ENCODE measurements at regions not wholly inside any gene's neighbourhood (a gene's known extent, or its start where the extent isn't known, plus 50 kb on each side); places are given as distances from the start of the nearest gene placed in this dataset.
"Not testable (repeated sequence)": the region's sequence is repeated elsewhere in the genome, so short reads cannot be mapped to it uniquely, and the experiment has no call there.

GRCh38 chr2:83359336-83359735 is 1099.7 kb downstream of the SUCLG1 start:
- DNase-seq = no peak

GRCh38 chr2:83342860-83343329 is 1116.2 kb downstream of the SUCLG1 start:
- DNase-seq = peak; percentile 2

DNA sequence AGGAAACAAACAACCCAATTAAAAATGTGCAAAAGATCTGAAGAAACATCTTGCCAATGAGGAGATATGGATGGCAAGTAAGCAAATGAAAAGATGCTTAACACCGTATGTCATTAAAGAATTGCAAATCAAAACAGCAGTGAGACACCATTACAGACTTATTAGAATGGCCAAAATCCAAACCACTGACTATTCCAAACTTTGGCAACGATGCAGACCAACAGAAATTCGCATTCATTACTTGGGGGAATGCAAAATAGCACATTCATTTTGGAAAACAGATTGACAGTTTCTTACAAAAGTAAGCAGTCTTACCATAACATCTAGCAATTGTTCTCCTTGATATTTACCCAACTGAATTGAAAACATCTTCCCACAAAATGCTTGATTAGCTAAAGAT is 1118.7 kb downstream of the SUCLG1 start:
- DNase-seq = peak; percentile 4

- not testable (repeated sequence) for DNase-seq
Observed at GRCh38 chr2:83339942-83340341, 1119.1 kb downstream of the SUCLG1 start.

DNA sequence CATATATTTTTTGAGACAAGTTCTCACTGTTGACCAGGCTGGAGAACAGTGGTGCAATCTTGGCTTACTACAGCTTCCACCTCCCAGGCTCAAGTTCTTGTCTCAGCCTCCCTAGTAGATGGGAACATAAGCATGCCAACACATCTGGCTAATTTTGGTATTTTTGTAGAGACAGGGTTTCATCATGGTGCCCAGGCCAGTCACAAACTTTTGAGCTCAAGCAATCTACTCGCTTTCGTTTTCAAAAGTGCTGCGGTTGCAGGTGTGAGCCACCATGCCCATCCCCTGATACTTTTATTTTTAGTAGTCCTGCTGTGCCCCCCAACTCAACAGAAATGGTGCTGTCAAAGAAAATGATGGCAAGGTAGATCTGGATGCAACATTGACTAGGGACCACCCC is 1127.3 kb downstream of the SUCLG1 start:
- no peak for DNase-seq

GRCh38 chr2:83323038-83323437 is 1136.0 kb downstream of the SUCLG1 start:
- DNase-seq = no peak

DNA sequence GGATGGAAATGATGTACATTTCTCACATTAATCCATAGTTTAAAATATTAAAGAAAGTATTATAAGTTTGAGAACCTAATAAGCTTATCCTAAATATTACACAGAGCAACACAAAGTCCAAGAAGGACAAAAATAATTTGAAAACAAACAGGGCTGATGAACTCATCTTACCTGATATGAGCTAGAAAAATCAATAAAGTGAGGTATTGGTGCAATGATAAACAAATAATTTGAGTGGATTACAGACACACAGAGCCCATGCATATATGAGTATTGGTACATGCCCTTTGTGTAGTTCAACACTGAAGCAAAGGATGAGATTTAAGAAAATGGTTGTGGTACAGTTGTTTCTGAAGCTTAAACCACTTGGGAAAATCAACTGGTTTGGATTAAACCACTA is 1139.0 kb downstream of the SUCLG1 start:
- DNase-seq = no peak

- no peak for DNase-seq
Observed at GRCh38 chr2:83305758-83306378, 1153.2 kb downstream of the SUCLG1 start.

- DNase-seq = no peak
Observed at GRCh38 chr2:83291083-83291482, 1168.0 kb downstream of the SUCLG1 start.

DNA sequence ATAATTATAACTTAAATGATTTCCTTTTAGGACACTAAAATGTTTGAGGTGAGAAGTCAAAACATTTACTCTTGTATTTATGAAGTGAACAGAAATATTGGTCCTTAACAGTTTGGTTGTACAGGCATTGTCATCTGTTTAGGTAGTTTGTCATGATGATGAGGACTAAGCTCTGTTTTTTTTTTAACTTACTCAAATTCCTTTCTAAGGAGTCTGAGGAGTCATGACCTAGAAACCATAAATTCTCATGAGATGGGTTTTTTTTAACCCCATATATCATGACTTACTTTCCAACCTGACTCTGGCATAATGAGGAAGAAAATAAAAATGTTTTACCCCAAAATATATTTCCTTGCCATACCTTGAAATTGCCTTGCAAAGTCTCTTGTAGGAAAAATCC is 1176.2 kb downstream of the SUCLG1 start:
- no peak for DNase-seq

DNA sequence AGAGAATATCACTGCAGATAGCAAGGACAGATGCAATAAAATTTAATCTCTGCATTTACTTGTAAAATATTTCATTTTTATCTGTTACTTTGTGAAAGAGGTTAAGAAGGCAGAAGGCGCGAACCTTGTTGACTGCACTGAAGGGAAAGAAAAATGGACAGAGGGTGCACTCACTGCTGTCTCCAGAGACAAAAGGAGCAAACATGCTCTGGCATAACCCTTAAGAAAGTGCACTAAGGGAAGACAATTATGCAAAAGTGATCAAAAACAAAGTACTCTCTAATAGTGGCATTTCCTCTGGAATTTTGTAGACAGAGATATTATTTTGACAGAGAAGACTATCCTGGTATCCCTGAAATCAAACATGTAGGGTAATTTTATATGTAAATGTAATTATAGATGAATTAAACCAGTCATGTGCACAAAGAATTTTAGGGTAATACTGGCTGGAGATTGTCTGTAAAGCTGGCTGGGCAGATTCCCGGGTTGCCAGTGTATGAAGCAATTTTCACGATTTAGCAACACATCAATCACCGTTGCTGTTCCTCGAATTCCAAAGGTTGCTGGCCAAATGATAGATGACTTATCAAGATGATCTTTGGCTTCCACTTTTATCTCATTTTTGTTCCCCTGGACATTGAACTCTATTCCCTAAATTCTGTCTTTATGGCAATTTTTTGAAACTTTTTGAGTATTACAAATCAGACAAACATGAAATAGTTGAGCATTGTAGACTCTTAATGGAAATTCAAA is 1176.9 kb downstream of the SUCLG1 start:
- DNase-seq = no peak

DNA sequence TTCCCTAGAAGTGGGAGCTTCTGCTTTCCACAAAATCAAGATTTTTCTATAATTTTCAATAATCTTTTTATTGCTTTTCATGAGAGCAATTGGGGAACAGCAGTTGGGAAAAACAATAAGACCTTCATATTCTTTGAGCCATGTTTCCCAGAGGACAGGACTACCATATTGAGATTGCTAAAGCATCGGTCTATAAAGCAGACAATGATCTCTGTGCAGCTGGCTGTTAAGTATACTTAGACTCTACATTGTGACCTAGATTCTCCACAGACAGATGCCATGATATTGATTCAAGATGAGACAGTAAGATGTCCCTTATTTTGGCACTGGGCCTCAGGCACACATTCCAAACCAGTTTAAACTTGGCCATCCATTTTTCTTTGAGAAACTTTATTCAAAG is 1178.7 kb downstream of the SUCLG1 start:
- no peak for DNase-seq

- DNase-seq = no peak
Observed at GRCh38 chr2:83273322-83273721, 1185.8 kb downstream of the SUCLG1 start.

DNA sequence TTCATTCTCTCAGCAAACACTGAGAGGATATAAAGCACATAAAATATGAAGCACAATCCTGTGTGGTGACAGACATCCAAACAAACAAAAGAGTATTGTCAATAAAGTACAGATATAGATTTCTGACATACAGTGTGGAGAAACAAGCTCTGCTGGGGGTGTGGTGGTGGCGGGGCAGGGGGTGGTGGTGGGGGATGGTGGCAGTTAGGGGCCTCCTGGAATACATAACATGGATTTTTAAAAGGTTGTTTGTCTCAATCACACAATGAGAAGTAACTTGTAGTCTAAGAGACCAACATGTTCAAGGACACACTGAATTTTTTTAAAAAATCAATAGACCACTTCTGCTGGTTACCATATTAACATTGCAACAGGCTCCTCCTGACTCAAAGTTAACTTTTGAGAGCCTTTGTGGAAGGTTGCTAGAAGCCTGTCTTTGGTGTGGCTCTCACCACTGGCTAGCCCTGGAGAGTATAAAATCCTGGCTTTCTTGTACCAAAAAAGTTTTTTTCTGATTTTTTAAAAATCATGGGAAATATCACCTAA is 1197.4 kb downstream of the SUCLG1 start:
- DNase-seq = no peak

- no peak for DNase-seq
Observed at GRCh38 chr2:83253848-83254247, 1205.2 kb downstream of the SUCLG1 start.

GRCh38 chr2:83251321-83251872 is 1207.7 kb downstream of the SUCLG1 start:
- DNase-seq = no peak

GRCh38 chr2:83245806-83246537 is 1213.1 kb downstream of the SUCLG1 start:
- not testable (repeated sequence) for DNase-seq

DNA sequence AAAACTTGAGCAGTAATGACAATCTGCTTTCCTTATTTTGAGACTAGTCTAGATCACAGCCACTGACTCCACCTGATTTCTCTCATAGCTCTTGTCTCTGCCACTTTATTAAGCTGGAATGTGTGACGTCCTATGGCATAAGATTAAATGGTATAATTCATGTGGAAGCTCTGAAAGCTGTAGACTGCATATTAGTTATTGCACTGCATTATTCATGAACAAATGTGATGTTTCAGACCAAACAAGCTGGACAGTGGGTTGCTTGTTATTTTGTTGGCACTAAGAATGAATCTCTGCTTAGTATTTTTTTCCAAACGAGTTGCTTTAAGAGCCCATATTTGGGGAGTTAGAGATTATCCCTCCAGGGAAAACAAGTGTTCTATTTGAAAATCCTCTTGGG is 1218.5 kb downstream of the SUCLG1 start:
- no peak for DNase-seq

- no peak for DNase-seq
Observed at GRCh38 chr2:83238111-83238510, 1221.0 kb downstream of the SUCLG1 start.

DNA sequence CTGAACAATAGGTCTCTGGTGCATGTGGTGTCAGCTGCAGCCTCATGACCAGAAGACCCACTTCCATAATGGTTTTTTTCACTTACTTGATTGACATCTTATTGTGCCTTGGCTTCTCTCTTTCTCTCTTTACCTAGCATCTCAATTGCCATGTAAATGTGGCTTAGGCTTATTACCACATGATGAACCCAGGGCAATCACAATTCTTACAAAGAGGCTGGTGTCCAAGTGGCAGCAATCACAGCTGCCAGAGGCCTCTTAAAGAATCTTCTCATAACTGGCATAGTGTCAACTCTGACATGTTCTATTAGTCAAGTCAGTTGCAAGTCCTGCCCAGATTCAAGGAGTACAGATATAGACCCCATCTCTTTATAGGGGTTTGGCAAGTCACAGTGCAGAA is 1224.8 kb downstream of the SUCLG1 start:
- no peak for DNase-seq

- DNase-seq = no peak
Observed at GRCh38 chr2:83233781-83234180, 1225.3 kb downstream of the SUCLG1 start.

DNA sequence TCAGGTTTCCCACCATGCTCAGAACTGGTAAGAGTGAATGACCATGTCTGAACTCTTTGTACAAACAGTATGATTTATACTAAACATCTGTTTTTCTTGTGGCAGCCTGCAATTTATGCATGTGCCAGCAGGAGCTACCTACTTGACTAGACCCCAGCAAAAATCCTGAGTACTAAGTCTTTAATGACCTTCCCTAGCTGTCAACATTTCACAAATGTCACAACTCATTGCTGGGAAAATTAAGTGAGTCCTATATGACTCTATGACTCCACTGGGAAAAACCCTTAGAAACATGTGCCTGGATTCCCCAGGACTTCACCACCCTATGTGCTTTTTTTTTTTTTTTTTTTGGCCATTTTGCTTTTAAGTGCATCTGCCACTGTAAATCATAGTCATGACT is 1225.8 kb downstream of the SUCLG1 start:
- no peak for DNase-seq

GRCh38 chr2:83229443-83229842 is 1229.6 kb downstream of the SUCLG1 start:
- no peak for DNase-seq
